HG03565 (cell line): ENCODE measurements at regions not wholly inside any gene's neighbourhood (a gene's known extent, or its start where the extent isn't known, plus 50 kb on each side); places are given as distances from the start of the nearest gene placed in this dataset.
A peak's percentile ranks its signal among the peaks of the same experiment; 100 is the strongest.
"Not testable (repeated sequence)": the region's sequence is repeated elsewhere in the genome, so short reads cannot be mapped to it uniquely, and the experiment has no call there.

Experiments used
- ATAC-seq: cut with Tn5 transposase; IDR thresholded peaks from one replicate; pipeline ENCODE4 v1.9.1; 2021; ENCODE audit warnings: mild to moderate bottlenecking, moderate library complexity; ENCODE audit not compliant: unreplicated experiment

DNA sequence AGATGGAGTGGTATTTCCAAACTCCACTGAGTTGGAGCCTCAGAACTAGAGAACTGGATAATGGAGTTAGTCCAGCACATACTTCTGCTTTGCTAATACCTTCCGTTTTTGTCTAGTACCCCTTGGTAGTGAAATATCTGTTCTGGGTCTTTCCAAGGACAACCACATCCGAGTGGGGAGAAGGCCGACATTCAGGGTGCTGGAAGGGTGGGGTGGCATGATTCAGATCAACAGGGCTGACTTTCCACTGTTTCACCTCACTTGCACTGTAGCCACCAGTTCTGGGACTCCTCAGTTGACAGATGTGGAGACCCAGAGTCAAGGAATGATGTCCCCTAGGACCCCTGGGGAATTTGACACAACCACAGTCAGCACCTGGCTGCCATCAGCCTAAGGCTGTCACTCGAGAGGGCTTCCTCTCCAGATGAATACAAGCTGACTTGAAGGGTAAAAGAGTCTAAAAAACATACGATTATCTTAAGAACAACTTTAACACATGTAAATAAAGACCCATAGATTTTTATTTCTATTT, 84.8 kb upstream of the HNF1B start:
- ATAC-seq: peak; percentile 28

DNA sequence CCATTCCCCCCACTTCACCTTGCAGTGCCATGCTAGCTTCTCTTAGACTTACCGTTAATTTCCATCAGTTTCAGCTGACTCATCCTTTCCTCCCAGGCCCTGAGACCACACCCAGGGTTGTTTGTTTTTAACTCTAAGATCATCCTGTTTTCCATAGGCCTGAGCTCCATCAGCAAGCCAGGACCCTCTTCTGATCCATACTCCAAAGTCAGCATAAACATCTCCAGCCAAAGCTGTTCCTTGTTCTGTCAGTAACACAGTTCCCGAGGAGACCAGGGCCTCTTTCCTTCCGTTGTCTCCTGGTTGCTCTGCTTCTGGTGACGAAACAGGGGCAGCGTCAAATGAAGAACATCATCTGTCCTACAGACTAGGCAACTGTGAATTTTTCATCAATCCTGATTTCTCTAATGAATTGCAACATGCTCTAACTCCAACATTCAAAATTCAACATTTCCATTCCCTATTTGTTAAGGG, 83.8 kb upstream of the HNF1B start:
- no peak for ATAC-seq

GRCh38 chr17:37827905-37828650, 83.2 kb upstream of the HNF1B start:
- ATAC-seq: no peak

DNA sequence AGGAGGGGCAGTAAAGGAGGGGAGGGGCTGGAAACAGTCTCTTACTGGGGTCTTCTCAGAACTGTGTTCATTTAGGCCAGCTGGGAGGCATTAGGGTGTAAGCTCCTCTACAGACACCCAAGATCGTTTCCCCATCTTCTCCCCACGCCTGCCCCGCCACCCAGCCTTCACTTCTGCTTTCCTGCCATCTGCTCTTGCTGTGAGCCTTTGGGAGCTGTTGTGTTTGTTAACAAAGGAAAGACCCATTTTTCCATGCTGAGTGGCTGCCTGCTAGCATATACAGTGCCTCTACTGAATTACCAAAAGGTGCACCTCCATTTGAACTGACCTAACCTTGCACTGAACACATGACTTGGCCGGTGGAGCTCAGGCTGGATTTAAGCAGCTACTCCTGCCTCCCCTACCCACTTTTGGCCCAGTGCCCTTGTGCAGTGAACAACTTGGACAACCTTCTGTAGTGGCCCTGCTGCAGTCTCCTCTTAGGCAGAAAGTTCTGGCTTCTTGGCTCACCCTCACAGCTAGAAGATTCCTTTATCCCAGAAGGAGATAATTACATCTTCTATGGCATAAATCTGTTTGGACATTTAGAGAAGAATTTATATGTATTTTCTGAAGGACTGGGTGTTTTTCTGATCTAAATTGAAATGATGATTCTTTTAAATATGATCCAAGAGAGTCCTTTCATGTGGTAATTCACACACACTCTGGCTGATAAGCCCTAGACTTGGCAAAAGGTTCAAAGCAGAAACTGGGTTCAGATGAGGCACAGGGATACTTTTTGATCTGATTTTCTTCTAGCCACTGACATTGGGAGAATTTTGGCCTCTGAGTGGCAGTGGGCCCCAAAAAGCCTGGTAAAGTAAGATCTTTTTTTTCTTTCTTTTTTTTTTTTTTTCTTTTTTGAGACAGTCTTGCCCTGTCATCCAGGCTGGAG, 81.9 kb upstream of the HNF1B start:
- ATAC-seq: no peak

DNA sequence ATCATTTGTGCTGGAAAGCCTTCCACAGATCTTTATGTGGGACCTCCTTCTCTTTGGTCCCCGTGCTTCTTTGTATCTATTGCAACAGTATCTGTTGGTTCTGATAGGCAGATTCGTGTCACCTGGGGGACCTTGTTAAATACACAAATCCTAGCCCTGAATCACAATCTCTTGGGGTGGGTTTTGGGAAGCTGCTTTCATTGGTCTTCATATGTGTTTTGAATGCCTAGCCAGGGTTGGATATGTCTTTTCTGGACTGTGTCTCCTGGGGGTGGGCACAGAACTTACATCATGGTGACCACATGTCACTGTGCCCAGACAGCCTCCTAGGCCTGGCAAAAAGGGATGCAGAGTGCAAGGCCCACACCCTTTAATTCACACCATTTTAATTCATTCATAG, 81.0 kb upstream of the HNF1B start:
- no peak for ATAC-seq

DNA sequence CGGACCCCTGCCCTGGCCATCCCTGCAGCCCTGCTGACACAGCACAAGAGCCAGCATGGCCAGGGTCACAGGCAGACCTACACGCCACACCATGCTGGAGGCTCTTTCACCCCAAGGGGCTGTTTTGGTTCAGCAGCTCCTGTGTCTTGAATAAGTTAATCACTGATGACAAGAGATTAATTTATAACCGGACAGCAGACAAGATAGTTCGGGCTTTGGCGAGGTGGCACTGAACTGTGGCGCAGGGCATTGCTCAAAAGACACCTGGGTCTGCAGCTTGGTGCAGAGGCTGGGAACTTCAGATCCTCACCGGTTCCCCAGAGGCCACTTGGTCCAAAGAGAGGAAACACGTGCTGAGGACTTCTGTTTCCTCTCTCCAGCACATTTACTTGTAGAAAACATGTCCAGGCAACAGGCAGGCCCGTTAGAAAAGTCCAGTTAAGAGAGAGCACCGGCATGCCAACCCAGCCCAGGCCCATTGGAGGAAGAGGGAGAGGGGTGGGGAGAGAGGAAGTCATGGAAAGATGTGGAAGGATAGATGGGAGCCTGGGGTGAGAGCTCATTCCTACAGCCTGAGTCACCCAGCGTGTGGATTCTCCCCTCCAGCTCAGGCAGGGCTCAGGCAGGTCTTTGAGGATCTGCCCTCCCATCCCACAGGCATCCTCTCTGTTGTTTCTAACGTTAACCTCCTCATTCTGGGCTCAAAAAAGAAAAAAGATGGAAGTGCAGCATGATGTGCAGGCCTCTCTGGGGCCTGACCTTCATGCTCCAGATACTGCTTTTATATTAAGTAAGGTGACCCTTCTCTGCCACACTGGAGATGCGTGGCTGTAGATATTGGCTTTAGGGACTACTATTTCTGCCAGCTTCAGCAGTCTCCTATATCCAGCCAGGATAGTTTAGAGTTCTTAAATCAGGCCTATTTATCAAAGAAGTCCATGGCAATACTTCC, 80.0 kb upstream of the HNF1B start:
- ATAC-seq: no peak

- ATAC-seq: no peak
Measured at GRCh38 chr17:37823996-37824395, 79.1 kb upstream of the HNF1B start.

GRCh38 chr17:37820995-37821713, 76.3 kb upstream of the HNF1B start:
- no peak for ATAC-seq

DNA sequence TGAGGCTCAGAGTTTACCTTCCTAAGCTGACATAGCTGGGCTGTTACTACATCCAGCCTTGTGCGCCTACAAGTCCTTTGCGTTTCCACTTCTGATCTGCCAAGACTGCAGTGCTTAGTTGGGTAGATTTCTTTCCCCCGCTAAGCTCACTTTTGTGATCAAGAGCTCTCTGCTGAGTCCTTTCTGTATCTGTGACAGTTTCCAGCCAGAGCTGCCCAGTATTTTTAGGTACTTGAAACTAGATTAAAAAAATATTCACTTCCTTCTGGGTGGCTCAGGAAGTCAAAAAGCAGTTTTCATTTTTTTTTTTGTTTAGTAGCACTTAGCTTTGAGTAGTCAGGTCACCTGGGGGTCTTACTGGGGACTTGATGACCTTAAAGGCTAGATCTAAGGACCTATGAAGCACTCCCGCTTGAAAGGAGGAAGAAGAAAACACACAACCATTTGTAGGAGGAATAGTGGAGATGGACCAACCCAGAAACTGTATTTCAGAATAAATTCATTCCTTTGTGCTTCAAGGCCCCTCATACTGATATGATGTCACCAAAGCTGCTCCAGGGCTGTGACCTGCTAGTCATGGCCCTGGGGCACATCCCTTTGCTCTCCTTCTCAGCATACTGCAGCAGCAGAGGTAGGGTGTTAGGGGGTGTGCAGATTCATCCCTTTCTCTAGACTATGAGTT, 75.6 kb upstream of the HNF1B start:
- ATAC-seq: no peak

GRCh38 chr17:37818689-37819088, 73.8 kb upstream of the HNF1B start:
- no peak for ATAC-seq

DNA sequence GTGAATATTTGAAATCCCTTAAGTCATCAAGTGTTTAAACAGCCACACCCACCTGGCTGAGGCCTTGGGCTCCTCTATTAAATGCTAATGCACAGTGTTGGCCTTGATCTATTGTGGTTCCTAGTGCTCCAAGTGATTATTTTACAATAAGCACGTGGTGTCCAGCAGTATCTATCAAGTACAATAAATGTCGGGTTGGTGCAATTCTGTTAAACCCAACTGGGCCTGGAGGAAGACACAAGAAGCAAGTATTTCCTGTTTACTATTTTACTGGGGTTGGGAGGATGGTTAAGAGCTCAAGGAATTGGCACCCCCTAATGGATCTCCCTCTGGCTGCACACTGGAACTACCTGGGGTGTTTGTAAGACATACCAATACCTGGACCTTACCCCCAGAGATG, 72.1 kb upstream of the HNF1B start:
- ATAC-seq: no peak

DNA sequence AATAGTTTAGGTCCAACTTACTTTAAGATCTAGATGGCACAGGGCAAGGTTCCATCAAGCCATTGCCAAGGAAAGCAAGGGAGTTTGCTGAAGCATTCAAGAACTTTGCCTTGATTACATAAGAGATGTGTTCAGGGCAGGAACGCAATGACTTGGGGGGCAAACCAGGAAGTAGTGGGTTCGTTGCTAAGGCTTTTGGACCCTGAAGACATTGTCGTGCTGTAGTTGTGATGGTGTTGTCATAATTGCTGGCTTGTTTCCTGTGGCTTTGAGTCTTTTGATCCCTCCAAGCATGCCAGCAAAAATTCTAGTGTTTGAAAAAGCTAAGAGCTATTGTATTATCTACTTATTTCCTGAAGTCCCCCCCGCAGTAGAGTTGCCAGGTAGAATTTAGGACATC, 70.7 kb upstream of the HNF1B start:
- ATAC-seq: no peak

- no peak for ATAC-seq
Measured at GRCh38 chr17:37813751-37814150, 68.9 kb upstream of the HNF1B start.

DNA sequence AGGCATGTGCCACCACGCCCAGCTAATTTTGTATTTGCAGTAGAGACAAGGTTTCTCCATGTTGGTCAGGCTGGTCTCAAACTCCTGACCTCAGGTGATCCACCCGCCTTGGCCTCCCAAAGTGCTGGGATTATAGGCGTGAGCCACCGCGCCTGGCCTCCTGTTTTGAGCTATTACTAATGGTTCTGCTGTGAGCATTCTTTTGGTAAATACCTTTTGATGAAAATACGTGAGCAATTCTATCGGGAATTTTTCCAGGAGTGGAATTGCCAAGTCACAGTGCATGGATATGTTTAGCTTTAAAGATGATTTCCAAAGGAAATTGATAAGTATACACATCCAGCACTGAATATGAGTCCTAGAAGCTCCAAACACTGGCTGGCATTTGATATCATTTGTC, 64.0 kb upstream of the HNF1B start:
- ATAC-seq: not testable (repeated sequence)

DNA sequence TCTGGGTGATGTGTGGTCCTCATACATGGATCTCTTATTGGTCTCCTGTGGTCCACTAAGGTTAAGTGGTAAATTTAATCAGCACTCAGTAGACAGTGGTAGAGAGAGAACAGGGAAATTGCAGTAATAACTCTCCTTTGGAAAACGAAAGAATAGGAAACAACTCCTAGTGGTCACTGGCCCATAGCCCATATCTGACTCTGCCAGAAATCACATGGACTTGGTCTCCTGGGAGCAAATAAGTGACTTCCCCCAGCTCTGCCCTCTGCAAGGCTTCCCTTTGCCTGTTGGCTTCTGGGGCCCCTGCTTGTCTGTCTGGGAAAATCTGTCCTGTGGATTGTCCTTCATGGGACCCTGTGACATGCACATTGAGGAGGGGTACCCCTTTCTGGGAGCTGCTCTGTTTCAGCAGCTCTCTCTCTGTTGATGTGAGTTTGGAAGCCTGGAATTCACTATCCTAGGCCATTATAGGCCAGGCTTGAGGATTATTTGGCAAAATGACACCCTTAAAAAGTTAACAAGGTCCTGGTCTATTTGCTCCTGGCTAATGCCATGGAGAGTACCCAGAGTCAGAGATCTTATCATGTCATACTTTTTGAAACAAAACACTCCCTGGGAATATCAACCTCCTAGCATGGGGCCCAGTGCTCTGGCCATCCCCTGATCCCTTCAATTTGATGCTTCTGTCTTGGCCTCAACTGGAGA, 58.0 kb upstream of the HNF1B start:
- no peak for ATAC-seq

- no peak for ATAC-seq
Measured at GRCh38 chr17:37802061-37802595, 57.3 kb upstream of the HNF1B start.

DNA sequence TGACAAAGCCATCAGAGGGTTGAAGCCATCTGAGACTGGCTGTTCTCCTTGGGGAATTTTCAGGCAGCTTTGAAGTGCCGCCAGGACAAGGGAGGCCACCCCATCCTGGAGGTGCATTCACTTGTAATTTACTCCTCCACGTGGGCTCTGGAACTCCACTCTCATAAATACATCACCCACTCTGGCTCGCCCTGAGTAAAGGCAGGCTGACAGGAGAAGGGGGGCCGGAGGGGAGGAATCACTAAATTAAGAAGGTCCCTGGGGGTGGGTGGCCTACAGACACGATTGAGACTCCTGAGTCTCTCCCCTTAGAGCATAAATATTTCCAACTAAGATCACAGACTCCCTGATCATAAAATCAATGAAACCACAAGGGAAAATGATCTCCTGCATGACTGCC, 56.3 kb upstream of the HNF1B start:
- no peak for ATAC-seq

- no peak for ATAC-seq
Measured at GRCh38 chr17:37797206-37797605, 52.3 kb upstream of the HNF1B start.

- ATAC-seq: no peak
Measured at GRCh38 chr17:37796076-37796475, 51.2 kb upstream of the HNF1B start.
